ENCODE measurements at regions not wholly inside any gene's neighbourhood (a gene's known extent, or its start where the extent isn't known, plus 50 kb on each side); places are given as distances from the start of the nearest gene placed in this dataset.

GRCh38 chr9:108184941-108185340 is 670.8 kb downstream of the ACTL7B start:
- peaks cover 11% of the 10 kb centered on the region for H3K9me1 ChIP-seq (ENCODE audit: insufficient read depth, low read length)
- no peak overlapping the region for H3K9ac ChIP-seq (ENCODE audit: low read depth, low read length)
- H3K9me3 ChIP-seq (ENCODE audit: control insufficient read depth, insufficient read depth, low read length) = no peaks in the 10 kb centered on the region; the same call in 1 of the 2 replicates
- WGBS, 2 experiments (ENCODE audit: extremely low coverage in 2 of 2, insufficient read length in 1 of 2) = 27% methylated on average over 2 of the region's 3 CpGs; no CpG with 5 or more reads in 1 of the 2 experiments
- no peaks in the 10 kb centered on the region for H3K27me3 ChIP-seq (ENCODE audit: control insufficient read depth, insufficient read depth, low read length)
- peak overlapping the region; percentile 54 for H2AFZ ChIP-seq (replicated peaks; ENCODE audit: low read length, poor library complexity)
- DNase-seq (peak; percentile 34), ATAC-seq (ENCODE audit: low read depth) (peak; percentile 48)
- H4K8ac ChIP-seq (ENCODE audit: low read depth in 2 of 2, low read length in 2 of 2) = peak overlapping the region in 1 of 2 experiments; percentile 29; a peak in 1 of 4 replicates
- H2BK5ac ChIP-seq (ENCODE audit: low read depth, low read length, poor library complexity, severe bottlenecking) = no peak overlapping the region
- H4K91ac ChIP-seq (ENCODE audit: insufficient read depth, low read depth, low read length) = peak overlapping the region; percentile 12; the same call in 1 of the 2 replicates
- no peak overlapping the region for H3K18ac ChIP-seq (ENCODE audit: low read depth, low read length)
- H3K27ac ChIP-seq (ENCODE audit: insufficient read depth, low read length) = no peak overlapping the region
- dilution Hi-C loops (cut with HindIII; ENCODE audit: low sequenced_read_pairs, unreplicated experiment) (no loop called here), in situ Hi-C loops (cut with MboI; ENCODE audit: low sequenced_read_pairs) (no loop called here), intact Hi-C loops (cut with micrococcal nuclease) (loop anchor here (5.0 kb wide), 1 partner anchor 128 kb away; no protein-coding TSS in a partner anchor)
- H2BK15ac ChIP-seq (ENCODE audit: low read depth, low read length) = no peak overlapping the region
- no peak overlapping the region for H3K56ac ChIP-seq (ENCODE audit: extremely low read depth, insufficient read depth, low read length)
- H3K14ac ChIP-seq (replicated peaks; ENCODE audit: low read depth, low read length) = 0 out of 2 replicates have a peak overlapping the region, but pooled peaks have one; percentile 29
- ChIA-PET POLR2A (ENCODE audit: unreplicated experiment) (no interaction called here), CTCF (interaction anchor here (0.5 kb wide), 1 partner anchor 713 kb away, joined by 3 read pairs; no protein-coding TSS in a partner anchor)
- no peak overlapping the region for H3K4me3 ChIP-seq (ENCODE audit: insufficient read depth, low read depth, low read length)
- TF ChIP-seq MAFK (IDR thresholded peaks at IDR 0.05; ENCODE audit: low read depth, low read length) (no peak), MAZ (IDR thresholded peaks at IDR 0.05; ENCODE audit: borderline replicate concordance, low read depth, low read length) (no peak), BHLHE40 (IDR thresholded peaks at IDR 0.05; ENCODE audit: low read depth, low read length) (no peak), CEBPB (IDR thresholded peaks at IDR 0.05; ENCODE audit: low read depth, low read length) (no peak), USF2 (IDR thresholded peaks at IDR 0.05; ENCODE audit: low read depth, low read length) (no peak)
- no peak overlapping the region for H3K4me2 ChIP-seq (ENCODE audit: low read depth, low read length)
- no TSS peak for BruUV-seq (replicated peaks)
- no peak overlapping the region for H3K4ac ChIP-seq (ENCODE audit: low read depth, low read length)
- no peaks in the 10 kb centered on the region for H4K20me1 ChIP-seq (ENCODE audit: insufficient read depth, low read length)
- no peaks in the 10 kb centered on the region for H3K79me1 ChIP-seq (ENCODE audit: low read depth in 1 of 2, low read length in 2 of 2)
- peak overlapping the region; percentile 61; the same call in 1 of the 2 replicates for H3K23ac ChIP-seq (ENCODE audit: low read depth, low read length)
- no peak overlapping the region; the same call in 1 of the 2 replicates for H2AK5ac ChIP-seq (ENCODE audit: low read depth, low read length)
- peak overlapping the region; percentile 73 for H2BK120ac ChIP-seq (ENCODE audit: low read depth, low read length)
- no peak overlapping the region for H2AK9ac ChIP-seq (replicated peaks; ENCODE audit: low read depth, low read length, poor library complexity)
- H4K5ac ChIP-seq (ENCODE audit: low read depth, low read length) = no peak overlapping the region
- no peaks in the 10 kb centered on the region for H3K36me3 ChIP-seq (ENCODE audit: control insufficient read depth, insufficient read depth, low read length)
- peaks cover 2% of the 10 kb centered on the region for H3K4me1 ChIP-seq (ENCODE audit: control insufficient read depth, insufficient read depth, low read length)
- H2BK20ac ChIP-seq (ENCODE audit: low read depth, low read length) = peak overlapping the region; percentile 69; the same call in 1 of the 2 replicates
